Stimulated activated memory B cell treated with anti-CD40 and anti-IgM and Interleukin-4, amounts not matched to agents 10 μg/mL and 1 μg/mL and 100 μg/mL, for 72 hours (primary cell): ENCODE measurements at regions not wholly inside any gene's neighbourhood (a gene's known extent, or its start where the extent isn't known, plus 50 kb on each side); places are given as distances from the start of the nearest gene placed in this dataset.
A peak's percentile ranks its signal among the peaks of the same experiment; 100 is the strongest.
"Not testable (repeated sequence)": the region's sequence is repeated elsewhere in the genome, so short reads cannot be mapped to it uniquely, and the experiment has no call there.

Source experiments
- ATAC-seq: fragments of 150-1000 bp; cut with Tn5 transposase; 2 replicates; pipeline ENCODE4 v1.10.0; 2021
- H3K27ac Mint-ChIP-seq: one replicate; pipeline ENCODE4 v1.8.0; 2022; ENCODE audit warnings: mild to moderate bottlenecking, mixed read lengths
- H3K27me3 Mint-ChIP-seq: one replicate; pipeline ENCODE4 v1.8.0; 2022; ENCODE audit warnings: mixed read lengths
- H3K36me3 Mint-ChIP-seq: one replicate; pipeline ENCODE4 v1.8.0; 2022; ENCODE audit warnings: mixed read lengths
- H3K4me1 Mint-ChIP-seq: one replicate; pipeline ENCODE4 v1.8.0; 2022; ENCODE audit warnings: mixed read lengths
- H3K4me3 Mint-ChIP-seq: one replicate; pipeline ENCODE4 v1.8.0; 2022; ENCODE audit warnings: mild to moderate bottlenecking, moderate library complexity, mixed read lengths
- H3K9me3 Mint-ChIP-seq: one replicate; pipeline ENCODE4 v1.8.0; 2022; ENCODE audit warnings: mixed read lengths

- not testable (repeated sequence) for H3K9me3 Mint-ChIP-seq, H3K4me1 Mint-ChIP-seq, H3K27me3 Mint-ChIP-seq, H3K27ac Mint-ChIP-seq, H3K4me3 Mint-ChIP-seq, H3K36me3 Mint-ChIP-seq
- ATAC-seq, result peak; percentile 86
Measured at GRCh38 chr2:87496036-87497006, 251.6 kb upstream of the PLGLB2 start.

- not testable (repeated sequence) for H3K9me3 Mint-ChIP-seq, H3K4me3 Mint-ChIP-seq, H3K27me3 Mint-ChIP-seq, H3K36me3 Mint-ChIP-seq, H3K4me1 Mint-ChIP-seq
- H3K27ac Mint-ChIP-seq, result peak overlapping the region; percentile 54
- peak; percentile 50 for ATAC-seq
Measured at GRCh38 chr2:87497135-87497534, 250.8 kb upstream of the PLGLB2 start.

- not testable (repeated sequence) for H3K4me1 Mint-ChIP-seq, H3K9me3 Mint-ChIP-seq, H3K36me3 Mint-ChIP-seq, H3K27me3 Mint-ChIP-seq, H3K4me3 Mint-ChIP-seq
- H3K27ac Mint-ChIP-seq, result peak overlapping the region; percentile 54
- ATAC-seq, result peak; percentile 5
Measured at GRCh38 chr2:87497700-87498099, 250.2 kb upstream of the PLGLB2 start.

GRCh38 chr2:87498169-87498853 is 249.6 kb upstream of the PLGLB2 start:
- H3K4me3 Mint-ChIP-seq, H3K9me3 Mint-ChIP-seq, H3K27me3 Mint-ChIP-seq, H3K36me3 Mint-ChIP-seq, H3K4me1 Mint-ChIP-seq: not testable (repeated sequence)
- peak; percentile 88 for ATAC-seq
- peak overlapping the region; percentile 54 for H3K27ac Mint-ChIP-seq

GRCh38 chr2:87498854-87499238 is 249.0 kb upstream of the PLGLB2 start:
- peak overlapping the region; percentile 54 for H3K27ac Mint-ChIP-seq

GRCh38 chr2:87499860-87500259 is 248.0 kb upstream of the PLGLB2 start:
- ATAC-seq, H3K9me3 Mint-ChIP-seq, H3K36me3 Mint-ChIP-seq, H3K4me1 Mint-ChIP-seq, H3K27me3 Mint-ChIP-seq, H3K4me3 Mint-ChIP-seq: not testable (repeated sequence)
- peak overlapping the region; percentile 84 for H3K27ac Mint-ChIP-seq

More at GRCh38 chr2:87498854-87499238, 249.0 kb upstream of the PLGLB2 start:
- not testable (repeated sequence) for H3K4me1 Mint-ChIP-seq, H3K36me3 Mint-ChIP-seq, H3K9me3 Mint-ChIP-seq, H3K4me3 Mint-ChIP-seq, ATAC-seq, H3K27me3 Mint-ChIP-seq

GRCh38 chr2:87500421-87500820 is 247.5 kb upstream of the PLGLB2 start:
- not testable (repeated sequence) for H3K4me1 Mint-ChIP-seq, H3K27me3 Mint-ChIP-seq, H3K36me3 Mint-ChIP-seq, ATAC-seq, H3K4me3 Mint-ChIP-seq, H3K9me3 Mint-ChIP-seq
- H3K27ac Mint-ChIP-seq, result peak overlapping the region; percentile 84

- not testable (repeated sequence) for H3K27me3 Mint-ChIP-seq, H3K9me3 Mint-ChIP-seq, H3K36me3 Mint-ChIP-seq, H3K4me3 Mint-ChIP-seq, H3K4me1 Mint-ChIP-seq, ATAC-seq
- H3K27ac Mint-ChIP-seq, result peak overlapping the region; percentile 84
Measured at GRCh38 chr2:87500951-87501350, 246.9 kb upstream of the PLGLB2 start.

GRCh38 chr2:87502948-87503347 is 244.9 kb upstream of the PLGLB2 start:
- H3K4me1 Mint-ChIP-seq, H3K36me3 Mint-ChIP-seq, H3K4me3 Mint-ChIP-seq, H3K9me3 Mint-ChIP-seq, H3K27ac Mint-ChIP-seq, ATAC-seq, H3K27me3 Mint-ChIP-seq: not testable (repeated sequence)

GRCh38 chr2:87505239-87505638 is 242.6 kb upstream of the PLGLB2 start:
- not testable (repeated sequence) for H3K4me1 Mint-ChIP-seq, H3K9me3 Mint-ChIP-seq, H3K4me3 Mint-ChIP-seq, H3K27ac Mint-ChIP-seq, H3K27me3 Mint-ChIP-seq, H3K36me3 Mint-ChIP-seq, ATAC-seq

- H3K27ac Mint-ChIP-seq, H3K4me3 Mint-ChIP-seq, H3K4me1 Mint-ChIP-seq, ATAC-seq, H3K36me3 Mint-ChIP-seq, H3K9me3 Mint-ChIP-seq, H3K27me3 Mint-ChIP-seq: not testable (repeated sequence)
Measured at GRCh38 chr2:87505909-87506308, 242.0 kb upstream of the PLGLB2 start.

- H3K27ac Mint-ChIP-seq, result peak overlapping the region; percentile 87
- H3K9me3 Mint-ChIP-seq, H3K36me3 Mint-ChIP-seq, H3K4me3 Mint-ChIP-seq, H3K27me3 Mint-ChIP-seq, H3K4me1 Mint-ChIP-seq: not testable (repeated sequence)
- ATAC-seq, result peak; percentile 66
Measured at GRCh38 chr2:87507378-87508348, 240.2 kb upstream of the PLGLB2 start.

- H3K4me1 Mint-ChIP-seq, H3K27me3 Mint-ChIP-seq, H3K9me3 Mint-ChIP-seq, H3K36me3 Mint-ChIP-seq, H3K4me3 Mint-ChIP-seq: not testable (repeated sequence)
- peak; percentile 50 for ATAC-seq
- peak overlapping the region; percentile 85 for H3K27ac Mint-ChIP-seq
Measured at GRCh38 chr2:87511195-87511778, 236.6 kb upstream of the PLGLB2 start.

GRCh38 chr2:87512864-87513530 is 234.9 kb upstream of the PLGLB2 start:
- not testable (repeated sequence) for H3K36me3 Mint-ChIP-seq, H3K9me3 Mint-ChIP-seq, ATAC-seq, H3K27me3 Mint-ChIP-seq, H3K4me3 Mint-ChIP-seq
- Mint-ChIP-seq H3K27ac (peak overlapping the region; percentile 71), H3K4me1 (peaks cover 16% of the 10 kb centered on the region)
